Neural cell (in vitro differentiated cells): ENCODE measurements at regions not wholly inside any gene's neighbourhood (a gene's known extent, or its start where the extent isn't known, plus 50 kb on each side); places are given as distances from the start of the nearest gene placed in this dataset.

ENCODE experiments used
- H2AFZ ChIP-seq: fragments of 200-600, 300-800 bp; sonication (generic), shearing (Covaris generic); 2 replicates; pipeline ENCODE4 v1.6.0; 2014; ENCODE audit warnings: low read depth, mild to moderate bottlenecking, antibody characterized with exemption, low read length, moderate library complexity
- H3F3A ChIP-seq: fragments of 200-600 bp; shearing (Covaris generic); 2 replicates; pipeline ENCODE4 v1.6.1; 2016; ENCODE audit warnings: mild to moderate bottlenecking, moderate library complexity, mixed read lengths, antibody characterized with exemption, low read length; ENCODE audit not compliant: insufficient read depth, poor library complexity, severe bottlenecking
- H3K27ac ChIP-seq: fragments of 200-600, 300-800 bp; sonication (generic), shearing (Covaris generic); 2 replicates; pipeline ENCODE4 v1.5.1; 2014; ENCODE audit warnings: mild to moderate bottlenecking, low read length, moderate library complexity
- H3K27me3 ChIP-seq: fragments of 300-800, 200-600 bp; sonication (generic), shearing (Covaris generic); 2 replicates; pipeline ENCODE4 v1.6.0; 2014; ENCODE audit warnings: mild to moderate bottlenecking, low read depth, low read length, moderate library complexity; ENCODE audit not compliant: insufficient read depth
- H3K36me3 ChIP-seq: fragments of 300-800, 200-600 bp; sonication (generic), shearing (Covaris generic); 2 replicates; pipeline ENCODE4 v1.5.1; 2014; ENCODE audit warnings: mild to moderate bottlenecking, antibody characterized with exemption, low read length, moderate library complexity; ENCODE audit not compliant: insufficient read depth
- H3K4me2 ChIP-seq: fragments of 300-800, 200-600 bp; sonication (generic), shearing (Covaris generic); 2 replicates; pipeline ENCODE4 v1.6.0; 2014; ENCODE audit warnings: mild to moderate bottlenecking, low read length
- H3K4me3 ChIP-seq: fragments of 300-800, 200-600 bp; sonication (generic), shearing (Covaris generic); 2 replicates; pipeline ENCODE4 v1.5.1; 2014; ENCODE audit warnings: mild to moderate bottlenecking, low read length, moderate library complexity
- H3K79me2 ChIP-seq: fragments of 200-600 bp; shearing (Covaris generic); replicated peaks from 2 replicates; pipeline ENCODE4 v1.6.0; 2014; ENCODE audit warnings: mild to moderate bottlenecking, low read length, moderate library complexity; ENCODE audit not compliant: insufficient read depth
- H3K9ac ChIP-seq: fragments of 300-800, 200-600 bp; sonication (generic), shearing (Covaris generic); 2 replicates; pipeline ENCODE4 v1.6.1; 2016; ENCODE audit warnings: mild to moderate bottlenecking, low read length, mixed read lengths
- H3K9me2 ChIP-seq: fragments of 200-600 bp; shearing (Covaris generic); 2 replicates; pipeline ENCODE4 v1.6.1; 2016; ENCODE audit warnings: mild to moderate bottlenecking, low read length, mixed read lengths; ENCODE audit not compliant: insufficient read depth
- H3K9me3 ChIP-seq: fragments of 200-600, 300-800 bp; sonication (generic), shearing (Covaris generic); 2 replicates; pipeline ENCODE4 v1.6.1; 2016; ENCODE audit warnings: mild to moderate bottlenecking, mixed run types, low read length, moderate library complexity, mixed read lengths
- H4K20me1 ChIP-seq: fragments of 200-600 bp; shearing (Covaris generic); 2 replicates; pipeline ENCODE4 v1.6.1; 2016; ENCODE audit warnings: mild to moderate bottlenecking, mixed run types; ENCODE audit not compliant: insufficient read depth
- CTCF ChIP-seq: fragments of 450-650 bp; IDR thresholded peaks from 2 replicates; pipeline ENCODE4 v1.5.1; 2014; ENCODE audit warnings: antibody characterized with exemption, mild to moderate bottlenecking, moderate library complexity; ENCODE audit not compliant: poor library complexity, severe bottlenecking
- EP300 ChIP-seq: fragments of 450-650 bp; conservative IDR thresholded peaks from 2 replicates; pipeline ENCODE4 v1.6.1; 2014; ENCODE audit warnings: antibody characterized with exemption, mild to moderate bottlenecking, moderate library complexity; ENCODE audit not compliant: poor library complexity, severe bottlenecking
- EZH2 ChIP-seq: fragments of 200-600, 300-800 bp; shearing (Covaris generic), sonication (generic); IDR thresholded peaks from 2 replicates; pipeline ENCODE4 v1.6.1; 2014; ENCODE audit warnings: antibody characterized with exemption, low read length, borderline replicate concordance, mild to moderate bottlenecking; ENCODE audit not compliant: insufficient read depth, poor library complexity, severe bottlenecking
- MXI1 ChIP-seq: fragments of 450-650 bp; conservative IDR thresholded peaks from 2 replicates; pipeline ENCODE4 v1.6.1; 2014; ENCODE audit warnings: antibody characterized with exemption, mild to moderate bottlenecking; ENCODE audit not compliant: poor library complexity, severe bottlenecking
- RAD21 ChIP-seq: fragments of 450-650 bp; conservative IDR thresholded peaks from 2 replicates; pipeline ENCODE4 v1.6.1; 2014; ENCODE audit warnings: antibody characterized with exemption, mild to moderate bottlenecking, moderate library complexity
- SMC3 ChIP-seq: fragments of 450-650 bp; conservative IDR thresholded peaks from 2 replicates; pipeline ENCODE4 v1.6.1; 2014; ENCODE audit warnings: antibody characterized with exemption, mild to moderate bottlenecking, moderate library complexity; ENCODE audit not compliant: poor library complexity
- TAF1 ChIP-seq: IDR thresholded peaks from 2 replicates; pipeline ENCODE4 v1.6.1; 2012; ENCODE audit warnings: low read depth
- TF ChIP-seq, protein P1 (sequence below): IDR thresholded peaks from 2 replicates; pipeline ENCODE4 v1.6.1; 2012; ENCODE audit warnings: borderline replicate concordance

DNA sequence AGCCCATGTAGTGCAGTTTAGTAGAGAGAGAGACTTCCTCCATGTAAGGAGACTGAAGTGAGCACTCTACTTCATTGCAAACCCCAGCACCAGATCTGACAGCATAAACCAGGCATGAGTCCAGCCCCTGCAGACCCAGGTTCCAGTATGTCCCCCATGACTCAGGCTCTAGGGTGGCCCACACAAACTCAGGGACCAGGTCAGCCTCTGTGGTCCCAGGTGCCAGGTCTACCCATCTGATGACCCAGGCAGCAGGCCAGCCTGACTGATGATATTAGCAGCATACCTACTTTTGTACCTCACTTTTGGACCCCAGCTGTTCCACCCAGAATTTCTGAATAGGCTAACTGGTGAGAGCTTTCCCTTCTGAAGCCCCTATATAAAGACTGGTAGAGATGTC lies 647.8 kb downstream of the ANXA1 start:
- Histone ChIP-seq H2AFZ (no peak overlapping the region), H3K9me3 (no peaks in the 10 kb centered on the region)

GRCh38 chr9:73805111-73805510 lies 653.4 kb downstream of the ANXA1 start:
- Histone ChIP-seq H3K9ac (no peak overlapping the region), H3K9me2 (no peaks in the 10 kb centered on the region), H3K4me2 (no peak overlapping the region), H2AFZ (no peak overlapping the region), H3K27me3 (no peaks in the 10 kb centered on the region), H4K20me1 (no peaks in the 10 kb centered on the region), H3K4me3 (no peak overlapping the region), H3K9me3 (no peaks in the 10 kb centered on the region), H3K36me3 (no peaks in the 10 kb centered on the region), H3K79me2 (no peaks in the 10 kb centered on the region), H3F3A (no peaks in the 10 kb centered on the region), H3K27ac (no peak overlapping the region)
- TF ChIP-seq, protein P1, sequence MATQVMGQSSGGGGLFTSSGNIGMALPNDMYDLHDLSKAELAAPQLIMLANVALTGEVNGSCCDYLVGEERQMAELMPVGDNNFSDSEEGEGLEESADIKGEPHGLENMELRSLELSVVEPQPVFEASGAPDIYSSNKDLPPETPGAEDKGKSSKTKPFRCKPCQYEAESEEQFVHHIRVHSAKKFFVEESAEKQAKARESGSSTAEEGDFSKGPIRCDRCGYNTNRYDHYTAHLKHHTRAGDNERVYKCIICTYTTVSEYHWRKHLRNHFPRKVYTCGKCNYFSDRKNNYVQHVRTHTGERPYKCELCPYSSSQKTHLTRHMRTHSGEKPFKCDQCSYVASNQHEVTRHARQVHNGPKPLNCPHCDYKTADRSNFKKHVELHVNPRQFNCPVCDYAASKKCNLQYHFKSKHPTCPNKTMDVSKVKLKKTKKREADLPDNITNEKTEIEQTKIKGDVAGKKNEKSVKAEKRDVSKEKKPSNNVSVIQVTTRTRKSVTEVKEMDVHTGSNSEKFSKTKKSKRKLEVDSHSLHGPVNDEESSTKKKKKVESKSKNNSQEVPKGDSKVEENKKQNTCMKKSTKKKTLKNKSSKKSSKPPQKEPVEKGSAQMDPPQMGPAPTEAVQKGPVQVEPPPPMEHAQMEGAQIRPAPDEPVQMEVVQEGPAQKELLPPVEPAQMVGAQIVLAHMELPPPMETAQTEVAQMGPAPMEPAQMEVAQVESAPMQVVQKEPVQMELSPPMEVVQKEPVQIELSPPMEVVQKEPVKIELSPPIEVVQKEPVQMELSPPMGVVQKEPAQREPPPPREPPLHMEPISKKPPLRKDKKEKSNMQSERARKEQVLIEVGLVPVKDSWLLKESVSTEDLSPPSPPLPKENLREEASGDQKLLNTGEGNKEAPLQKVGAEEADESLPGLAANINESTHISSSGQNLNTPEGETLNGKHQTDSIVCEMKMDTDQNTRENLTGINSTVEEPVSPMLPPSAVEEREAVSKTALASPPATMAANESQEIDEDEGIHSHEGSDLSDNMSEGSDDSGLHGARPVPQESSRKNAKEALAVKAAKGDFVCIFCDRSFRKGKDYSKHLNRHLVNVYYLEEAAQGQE: no peak
- TF ChIP-seq TAF1 (no peak), SMC3 (no peak), CTCF (no peak), RAD21 (no peak), MXI1 (no peak), EP300 (no peak)

More for the DNA sequence above, 647.8 kb downstream of the ANXA1 start:
- Histone ChIP-seq H3K4me3 (no peak overlapping the region), H3K9ac (no peak overlapping the region), H3K36me3 (no peaks in the 10 kb centered on the region), H3K9me2 (no peaks in the 10 kb centered on the region), H4K20me1 (no peaks in the 10 kb centered on the region), H3K4me2 (no peak overlapping the region), H3K27ac (no peak overlapping the region), H3K27me3 (no peaks in the 10 kb centered on the region), H3K79me2 (no peaks in the 10 kb centered on the region), H3F3A (no peaks in the 10 kb centered on the region)
- no peak for TF ChIP-seq TAF1
- TF ChIP-seq, protein P1: no peak
- no peak for TF ChIP-seq CTCF
- no peak for TF ChIP-seq EP300
- TF ChIP-seq EZH2: no peak
- no peak for TF ChIP-seq MXI1
